D721Med (cell line): ENCODE measurements at regions not wholly inside any gene's neighbourhood (a gene's known extent, or its start where the extent isn't known, plus 50 kb on each side); places are given as distances from the start of the nearest gene placed in this dataset.

Experiments used
- DNase-seq: peaks from one replicate; pipeline ENCODE4 v3.0.0; 2011; ENCODE audit warnings: low spot score; ENCODE audit not compliant: insufficient read length
- FAIRE-seq: peaks from 2 replicates; lab custom pipeline; 2011; peaks lifted over from hg19 to GRCh38; lab: Jason Lieb, UNC
- CTCF ChIP-seq: IDR thresholded peaks from 2 replicates; pipeline ENCODE4 v1.5.1; 2012; ENCODE audit warnings: mild to moderate bottlenecking, control low read depth; ENCODE audit not compliant: insufficient read depth; ENCODE audit errors: missing control alignments

GRCh38 chr11:134584706-134585445, 172.8 kb upstream of the B3GAT1 start:
- DNase-seq (no peak), FAIRE-seq (no peak)
- no peak for TF ChIP-seq CTCF

- FAIRE-seq (no peak), DNase-seq (no peak)
- no peak for TF ChIP-seq CTCF
These were observed 172.0 kb upstream of the B3GAT1 start for GRCh38 chr11:134584001-134584561.

DNA sequence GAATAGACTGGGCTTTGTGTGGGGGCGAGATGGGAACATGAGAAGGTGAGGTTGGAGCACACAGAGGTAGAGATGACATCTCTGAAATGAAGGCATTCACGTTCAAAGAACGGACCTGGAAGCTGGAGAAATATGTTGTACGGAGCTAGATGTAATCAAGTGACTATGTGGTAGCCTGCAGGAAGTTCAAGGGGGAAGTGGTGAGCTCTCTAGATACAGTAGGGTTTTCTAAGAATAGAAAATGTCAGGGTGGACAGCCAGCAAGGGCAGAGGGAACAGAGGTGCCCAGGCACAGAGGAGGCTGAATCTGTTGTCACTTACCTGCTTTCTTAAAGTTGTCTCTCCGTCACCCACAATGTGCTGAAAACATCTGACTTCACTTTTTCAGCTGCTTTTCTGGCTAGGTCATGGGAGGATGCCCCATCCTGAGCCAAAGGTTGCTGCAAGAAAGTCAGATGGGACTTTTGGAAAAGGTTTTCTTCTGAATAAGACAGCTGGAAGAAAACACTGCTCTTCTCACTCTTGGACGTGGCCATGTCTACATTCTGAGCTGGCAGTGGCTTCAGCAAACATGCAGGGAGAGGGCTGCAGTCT, 171.5 kb upstream of the B3GAT1 start:
- no peak for TF ChIP-seq CTCF
- FAIRE-seq (no peak), DNase-seq (no peak)

DNA sequence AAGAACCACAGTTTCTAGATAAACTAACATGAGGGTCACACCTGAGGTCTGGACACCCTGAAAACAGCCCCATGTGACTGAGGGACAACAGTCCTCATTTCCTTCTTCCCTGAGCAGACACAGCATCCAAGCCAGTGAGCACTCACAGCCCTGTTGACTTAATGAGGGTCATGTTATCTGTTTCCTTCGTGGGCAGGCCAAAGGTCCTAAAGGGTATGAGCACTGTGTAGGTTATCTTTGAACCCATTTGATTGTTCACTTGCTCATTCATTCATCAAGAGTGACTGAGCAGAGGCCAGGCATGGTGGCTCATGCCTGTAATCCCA, 170.7 kb upstream of the B3GAT1 start:
- no peak for TF ChIP-seq CTCF
- DNase-seq (no peak), FAIRE-seq (no peak)

DNA sequence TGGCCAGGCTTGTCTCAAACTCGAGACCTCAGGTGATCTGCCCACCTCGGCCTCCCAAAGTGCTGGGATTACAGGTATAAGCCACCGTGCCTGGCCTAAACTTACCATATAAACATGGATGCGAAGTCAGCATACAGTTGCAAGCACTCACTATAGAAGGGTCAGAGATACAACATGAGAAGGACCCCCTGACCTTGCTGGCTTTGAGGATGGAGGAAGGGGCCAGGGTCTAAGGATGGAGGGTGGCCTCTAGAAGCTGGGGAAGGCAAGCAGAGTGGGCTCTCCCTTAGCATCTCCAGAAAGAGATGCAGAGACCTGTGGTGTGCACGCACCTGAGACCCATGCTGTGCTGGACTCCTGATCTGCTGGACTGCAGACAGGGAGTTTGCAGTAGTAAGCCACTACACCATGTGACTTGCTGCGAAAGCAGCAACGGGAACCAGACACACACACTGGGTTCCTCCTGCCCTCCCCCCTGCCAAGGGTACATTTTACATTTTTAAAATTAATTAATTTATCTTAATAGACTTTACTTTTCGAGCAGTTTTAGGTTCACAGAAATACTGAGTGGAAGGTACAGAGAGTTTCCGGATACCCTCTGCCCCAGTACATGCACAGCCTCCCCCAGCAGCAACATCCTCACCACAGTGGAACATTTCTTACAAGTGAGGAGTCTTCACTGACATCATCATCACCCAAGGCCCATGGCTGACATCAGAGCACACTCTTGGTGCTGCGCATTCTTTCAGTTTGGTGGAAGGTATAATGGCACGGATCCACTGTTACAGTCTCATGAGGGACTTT, 170.1 kb upstream of the B3GAT1 start:
- DNase-seq (no peak), FAIRE-seq (no peak)

GRCh38 chr11:134581121-134581626, 169.1 kb upstream of the B3GAT1 start:
- FAIRE-seq = no peak
- no peak for TF ChIP-seq CTCF
- no peak for DNase-seq

More for the DNA sequence above, 170.1 kb upstream of the B3GAT1 start:
- no peak for TF ChIP-seq CTCF
